Neuronal stem cell (in vitro differentiated cells): ENCODE measurements at regions not wholly inside any gene's neighbourhood (a gene's known extent, or its start where the extent isn't known, plus 50 kb on each side); places are given as distances from the start of the nearest gene placed in this dataset.

Experiments
- DNase-seq: peaks from one replicate; pipeline ENCODE4 v3.0.0-alpha.2; 2013; ENCODE audit warnings: low spot score
- H2AFZ ChIP-seq: one replicate; pipeline ENCODE4 v1.6.1; 2013; ENCODE audit warnings: mild to moderate bottlenecking, low read length, inconsistent platforms
- H2AK5ac ChIP-seq: 2 replicates; pipeline ENCODE4 v1.6.1; 2013; ENCODE audit warnings: low read depth, mild to moderate bottlenecking, inconsistent platforms, low read length, moderate library complexity, mixed read lengths
- H2BK120ac ChIP-seq: 2 replicates; pipeline ENCODE4 v1.6.1; 2013; ENCODE audit warnings: low read depth, mild to moderate bottlenecking, inconsistent platforms, low read length, moderate library complexity, mixed read lengths
- H2BK12ac ChIP-seq: one replicate; pipeline ENCODE4 v1.6.1; 2013; ENCODE audit warnings: low read length, inconsistent platforms
- H2BK15ac ChIP-seq: 2 replicates; pipeline ENCODE4 v1.6.1; 2013; ENCODE audit warnings: mild to moderate bottlenecking, low read length, inconsistent platforms, mixed read lengths
- H2BK5ac ChIP-seq: one replicate; pipeline ENCODE4 v1.6.1; 2013; ENCODE audit warnings: inconsistent platforms, mild to moderate bottlenecking, low read length, moderate library complexity
- H3K14ac ChIP-seq: one replicate; pipeline ENCODE4 v1.6.1; 2013; ENCODE audit warnings: low read length, inconsistent platforms
- H3K18ac ChIP-seq: 2 replicates; pipeline ENCODE4 v1.6.1; 2013; ENCODE audit warnings: low read length, inconsistent platforms
- H3K23ac ChIP-seq: 2 replicates; pipeline ENCODE4 v1.6.1; 2013; ENCODE audit warnings: low read depth, mild to moderate bottlenecking, mixed read lengths, low read length, inconsistent platforms; ENCODE audit not compliant: poor library complexity
- H3K27ac ChIP-seq: replicated peaks from 3 replicates; pipeline ENCODE4 v1.5.1; 2013; ENCODE audit warnings: low read length, inconsistent platforms
- H3K27me3 ChIP-seq, 3 experiments: 2 replicates each; pipeline ENCODE4 v1.6.1; 2013; ENCODE audit warnings: low read length in 3 of 3, mild to moderate bottlenecking in 2 of 3, inconsistent platforms in 1 of 3, low read depth in 1 of 3, mixed read lengths in 1 of 3, moderate library complexity in 1 of 3; ENCODE audit not compliant: control insufficient read depth in 3 of 3, insufficient read depth in 3 of 3
- H3K36me3 ChIP-seq, 2 donors: replicated peaks in 1 of 2; 2 replicates each; pipeline ENCODE4 v1.6.1; 2013; ENCODE audit warnings: low read length in 2 of 2; ENCODE audit not compliant: control insufficient read depth in 2 of 2, insufficient read depth in 2 of 2
- H3K4ac ChIP-seq: 2 replicates; pipeline ENCODE4 v1.6.1; 2013; ENCODE audit warnings: inconsistent platforms, mild to moderate bottlenecking, low read length, moderate library complexity
- H3K4me1 ChIP-seq, 2 donors: 1 replicate in 1 of 2; 2 replicates in 1 of 2; pipeline ENCODE4 v1.6.1; 2013; ENCODE audit warnings: low read length in 2 of 2, low read depth in 1 of 2; ENCODE audit not compliant: control insufficient read depth in 2 of 2, insufficient read depth in 1 of 2
- H3K4me2 ChIP-seq: one replicate; pipeline ENCODE4 v1.6.1; 2013; ENCODE audit warnings: mild to moderate bottlenecking, low read length, inconsistent platforms; ENCODE audit not compliant: insufficient read depth, poor library complexity, severe bottlenecking
- H3K4me3 ChIP-seq, 2 donors: 2 replicates each; pipeline ENCODE4 v1.5.1; 2013; ENCODE audit warnings: low read length in 2 of 2, mild to moderate bottlenecking in 2 of 2, inconsistent platforms in 1 of 2, moderate library complexity in 1 of 2
- H3K79me1 ChIP-seq: one replicate; pipeline ENCODE4 v1.6.1; 2013; ENCODE audit warnings: low read depth, mild to moderate bottlenecking, inconsistent platforms, low read length, moderate library complexity
- H3K9ac ChIP-seq: one replicate; pipeline ENCODE4 v1.6.1; 2013; ENCODE audit warnings: mild to moderate bottlenecking, low read depth, low read length, inconsistent platforms; ENCODE audit not compliant: poor library complexity
- H3K9me3 ChIP-seq, 2 donors: replicated peaks in 1 of 2; 2 replicates each; pipeline versions ENCODE3 to v1.6.1; 2013; ENCODE audit warnings: low read length in 2 of 2, mild to moderate bottlenecking in 2 of 2, inconsistent platforms in 1 of 2, low read depth in 1 of 2, mixed read lengths in 1 of 2, moderate library complexity in 1 of 2; ENCODE audit not compliant: control insufficient read depth in 2 of 2, insufficient read depth in 1 of 2
- H4K8ac ChIP-seq: one replicate; pipeline ENCODE4 v1.6.1; 2013; ENCODE audit warnings: low read depth, mild to moderate bottlenecking, inconsistent platforms, low read length, moderate library complexity
- H4K91ac ChIP-seq: one replicate; pipeline ENCODE4 v1.6.1; 2013; ENCODE audit warnings: low read length, low read depth, mild to moderate bottlenecking, inconsistent platforms; ENCODE audit not compliant: poor library complexity
- WGBS, 2 donors: extraction: QIAGEN DNeasy Blood & Tissue Kit; methylation state at CpG; one replicate each; pipeline ENCODE4 v1.1.7; 2013; ENCODE audit warnings: missing lambda C conversion rate in 2 of 2, mixed read lengths in 1 of 2; ENCODE audit not compliant: insufficient read length in 2 of 2, insufficient replicate concordance in 1 of 2; ENCODE audit errors: extremely low coverage in 2 of 2; 5-methylcytosine and 5-hydroxymethylcytosine counted together

GRCh38 chr12:86530996-86531655, 274.9 kb upstream of the MGAT4C start:
- WGBS, 2 donors = no CpG with 5 or more reads among the region's 1 CpG
- Histone ChIP-seq H3K23ac (no peak overlapping the region), H3K27me3 (no peaks in the 10 kb centered on the region), H3K4ac (no peak overlapping the region), H3K14ac (no peak overlapping the region), H2BK15ac (no peak overlapping the region), H3K36me3 (no peaks in the 10 kb centered on the region), H3K9ac (no peak overlapping the region), H3K9me3 (no peaks in the 10 kb centered on the region), H3K27ac (no peak overlapping the region), H2BK120ac (no peak overlapping the region), H3K4me2 (no peak overlapping the region), H2AK5ac (no peak overlapping the region), H4K91ac (no peak overlapping the region), H2BK12ac (no peak overlapping the region), H3K4me1 (no peaks in the 10 kb centered on the region), H3K4me3 (no peak overlapping the region), H4K8ac (no peak overlapping the region), H3K79me1 (no peaks in the 10 kb centered on the region), H3K18ac (no peak overlapping the region), H2BK5ac (no peak overlapping the region), H2AFZ (no peak overlapping the region)
- no peak for DNase-seq

GRCh38 chr12:86526060-86526595, 269.9 kb upstream of the MGAT4C start:
- H3K9ac ChIP-seq = no peak overlapping the region

GRCh38 chr12:86523844-86524243, 267.7 kb upstream of the MGAT4C start:
- H3K4me3 ChIP-seq = no peak overlapping the region
- no CpG with 5 or more reads among the region's 3 CpGs for WGBS, 2 donors

More at GRCh38 chr12:86526060-86526595, 269.9 kb upstream of the MGAT4C start:
- H4K8ac ChIP-seq = no peak overlapping the region
- H3K4me1 ChIP-seq = no peaks in the 10 kb centered on the region
- WGBS, 2 donors = no CpG with 5 or more reads among the region's 4 CpGs
- no peak overlapping the region for H3K4me3 ChIP-seq
- H3K27ac ChIP-seq = no peak overlapping the region
- no peak overlapping the region for H3K23ac ChIP-seq
- no peak for DNase-seq
- no peak overlapping the region for H2BK12ac ChIP-seq
- H3K4ac ChIP-seq = no peak overlapping the region
- H3K4me2 ChIP-seq = no peak overlapping the region
- H4K91ac ChIP-seq = no peak overlapping the region
- H2BK120ac ChIP-seq = no peak overlapping the region
- no peaks in the 10 kb centered on the region for H3K36me3 ChIP-seq
- peaks cover 0 to 4% of the 10 kb centered on the region in 2 donors for H3K9me3 ChIP-seq
- no peak overlapping the region for H3K18ac ChIP-seq
- no peak overlapping the region for H2BK15ac ChIP-seq
- H3K14ac ChIP-seq = no peak overlapping the region
- no peak overlapping the region for H2BK5ac ChIP-seq
- H2AFZ ChIP-seq = no peak overlapping the region
- H3K79me1 ChIP-seq = no peaks in the 10 kb centered on the region
- no peaks in the 10 kb centered on the region for H3K27me3 ChIP-seq
- H2AK5ac ChIP-seq = no peak overlapping the region

GRCh38 chr12:86521870-86522269, 265.7 kb upstream of the MGAT4C start:
- no peak overlapping the region for H2BK12ac ChIP-seq
- DNase-seq = no peak
- no peak overlapping the region for H3K4me3 ChIP-seq
- H2BK15ac ChIP-seq = no peak overlapping the region
- no peak overlapping the region for H3K18ac ChIP-seq
- no peak overlapping the region for H2AFZ ChIP-seq
- H3K27me3 ChIP-seq = no peaks in the 10 kb centered on the region
- no peak overlapping the region for H2BK120ac ChIP-seq
- H3K36me3 ChIP-seq = no peaks in the 10 kb centered on the region
- no peak overlapping the region for H3K23ac ChIP-seq
- H3K9ac ChIP-seq = no peak overlapping the region
- H2AK5ac ChIP-seq = no peak overlapping the region
- H3K4me1 ChIP-seq = no peaks in the 10 kb centered on the region
- no peaks in the 10 kb centered on the region for H3K79me1 ChIP-seq
- no peak overlapping the region for H4K91ac ChIP-seq
- H4K8ac ChIP-seq = no peak overlapping the region
- no peak overlapping the region for H3K27ac ChIP-seq
- no peak overlapping the region for H3K4ac ChIP-seq
- H2BK5ac ChIP-seq = no peak overlapping the region
- H3K9me3 ChIP-seq = peaks cover 0 to 4% of the 10 kb centered on the region in 2 donors
- H3K14ac ChIP-seq = no peak overlapping the region
- no CpG with 5 or more reads among the region's 1 CpG for WGBS, 2 donors
- H3K4me2 ChIP-seq = no peak overlapping the region

More at GRCh38 chr12:86523844-86524243, 267.7 kb upstream of the MGAT4C start:
- no peak overlapping the region for H3K27ac ChIP-seq
- H2BK5ac ChIP-seq = no peak overlapping the region
- H3K9me3 ChIP-seq = peaks cover 0 to 4% of the 10 kb centered on the region in 2 donors
- no peak overlapping the region for H2AK5ac ChIP-seq
- H2BK12ac ChIP-seq = no peak overlapping the region
- no peak overlapping the region for H4K8ac ChIP-seq
- no peak overlapping the region for H3K23ac ChIP-seq
- H2BK120ac ChIP-seq = no peak overlapping the region
- H2BK15ac ChIP-seq = no peak overlapping the region
- no peaks in the 10 kb centered on the region for H3K79me1 ChIP-seq
- no peak overlapping the region for H3K4me2 ChIP-seq
- no peak overlapping the region for H2AFZ ChIP-seq
- H3K9ac ChIP-seq = no peak overlapping the region
- no peak overlapping the region for H4K91ac ChIP-seq
- no peaks in the 10 kb centered on the region for H3K27me3 ChIP-seq
- H3K14ac ChIP-seq = no peak overlapping the region
- H3K4ac ChIP-seq = no peak overlapping the region
- no peak for DNase-seq
- no peaks in the 10 kb centered on the region for H3K4me1 ChIP-seq
- H3K18ac ChIP-seq = no peak overlapping the region
- H3K36me3 ChIP-seq = no peaks in the 10 kb centered on the region
